Activated CD8-positive, alpha-beta memory T cell treated with anti-CD3 and anti-CD28 coated beads, Interleukin-2, amount 50 U/mL, for 1 hour (primary cell): ENCODE measurements at regions not wholly inside any gene's neighbourhood (a gene's known extent, or its start where the extent isn't known, plus 50 kb on each side); places are given as distances from the start of the nearest gene placed in this dataset.

ENCODE experiments used
- DNase-seq: peaks from one replicate; pipeline ENCODE4 v3.0.0-alpha.2; 2020; ENCODE audit errors: extremely low read depth

DNA sequence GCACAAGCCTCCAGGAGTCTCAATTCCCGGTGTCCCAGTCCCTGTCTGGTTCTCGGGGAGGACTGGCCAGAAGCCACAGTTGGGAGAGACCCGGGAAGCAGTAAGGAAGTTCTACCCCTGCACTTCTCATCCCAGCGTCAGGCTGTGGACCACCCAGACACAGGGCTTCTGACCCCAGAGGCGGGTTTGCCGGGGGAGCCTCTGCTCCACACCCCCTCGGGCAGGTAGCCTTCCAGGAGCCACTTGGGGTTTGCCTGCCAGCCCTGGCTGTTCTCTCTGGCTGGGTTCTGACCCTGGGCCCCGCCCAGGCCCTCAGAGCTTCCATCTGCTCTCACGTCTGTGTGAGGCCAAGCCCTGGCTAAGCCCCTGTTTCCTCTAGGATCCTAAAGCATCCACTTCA, 94.4 kb upstream of the GPC1 start:
- no peak for DNase-seq

DNA sequence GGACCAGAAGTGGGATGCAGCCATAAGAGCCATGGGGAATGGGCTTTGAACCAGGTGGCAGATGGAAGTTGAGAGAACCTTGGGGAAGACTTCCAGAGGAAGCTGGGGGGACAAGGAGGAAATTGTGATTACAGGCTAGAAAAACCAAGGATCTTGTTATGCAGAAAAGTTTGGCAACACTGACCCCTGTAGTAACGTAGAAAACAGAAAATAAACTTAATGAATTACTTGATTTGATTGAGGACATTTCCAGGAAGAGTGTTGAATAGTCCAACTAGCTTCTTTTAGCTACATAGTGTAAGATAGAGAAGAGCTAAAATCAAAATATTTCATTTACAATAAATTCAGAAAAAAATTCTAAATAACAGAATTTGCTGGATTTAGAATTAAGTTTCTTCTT, 91.9 kb upstream of the GPC1 start:
- DNase-seq = no peak

DNA sequence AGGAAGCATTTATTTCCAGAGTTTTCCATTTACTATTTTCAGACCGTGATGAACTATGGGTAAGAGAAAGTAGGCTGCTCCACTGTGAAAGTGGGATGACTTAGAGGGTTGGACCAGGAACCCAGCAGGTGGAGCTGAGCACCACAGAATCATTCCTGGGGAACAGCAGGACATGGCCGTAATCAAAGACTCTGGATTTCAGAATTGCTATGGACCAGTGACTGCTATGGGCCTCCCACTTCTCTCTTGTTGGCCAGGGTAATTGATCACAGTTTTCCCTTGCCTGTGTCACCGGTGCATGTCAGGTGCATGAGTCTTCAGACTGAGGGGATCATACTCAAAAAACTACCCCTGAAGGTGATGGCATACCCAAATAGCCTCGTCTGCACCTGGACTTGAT, 90.6 kb upstream of the GPC1 start:
- no peak for DNase-seq

DNA sequence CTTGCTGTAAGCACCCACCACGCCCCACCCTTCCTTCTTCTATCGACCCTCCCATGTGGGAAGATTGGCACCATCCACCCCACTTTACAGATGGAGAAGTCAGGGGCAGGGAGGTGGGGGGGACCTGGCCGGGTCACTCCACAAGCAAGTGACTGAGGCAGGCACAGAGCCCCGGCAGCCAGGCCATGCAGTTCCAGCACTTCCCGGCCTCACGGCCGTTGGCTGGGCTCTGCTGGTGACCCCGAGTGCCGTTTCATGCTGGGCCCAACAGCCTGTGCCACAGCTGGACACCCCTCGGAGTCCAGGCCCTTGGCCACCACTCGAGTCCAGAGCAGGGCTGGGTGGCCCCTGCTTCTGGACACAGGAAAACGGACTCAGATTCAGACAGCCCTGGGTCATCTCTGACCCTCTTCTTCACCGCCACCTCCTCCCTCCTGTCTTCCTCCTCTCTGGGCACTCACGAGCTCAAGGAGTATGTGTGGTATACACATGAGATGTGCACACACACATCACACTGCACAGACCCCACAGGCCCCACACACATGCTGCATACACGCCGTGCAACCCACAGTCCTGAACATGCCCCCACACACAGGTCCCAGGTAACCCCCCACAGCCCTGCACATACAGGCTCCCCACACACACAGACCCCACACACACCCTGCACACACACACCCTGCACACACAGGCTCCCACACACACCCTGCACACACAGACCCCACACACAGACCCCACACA, 89.3 kb upstream of the GPC1 start:
- DNase-seq = no peak

DNA sequence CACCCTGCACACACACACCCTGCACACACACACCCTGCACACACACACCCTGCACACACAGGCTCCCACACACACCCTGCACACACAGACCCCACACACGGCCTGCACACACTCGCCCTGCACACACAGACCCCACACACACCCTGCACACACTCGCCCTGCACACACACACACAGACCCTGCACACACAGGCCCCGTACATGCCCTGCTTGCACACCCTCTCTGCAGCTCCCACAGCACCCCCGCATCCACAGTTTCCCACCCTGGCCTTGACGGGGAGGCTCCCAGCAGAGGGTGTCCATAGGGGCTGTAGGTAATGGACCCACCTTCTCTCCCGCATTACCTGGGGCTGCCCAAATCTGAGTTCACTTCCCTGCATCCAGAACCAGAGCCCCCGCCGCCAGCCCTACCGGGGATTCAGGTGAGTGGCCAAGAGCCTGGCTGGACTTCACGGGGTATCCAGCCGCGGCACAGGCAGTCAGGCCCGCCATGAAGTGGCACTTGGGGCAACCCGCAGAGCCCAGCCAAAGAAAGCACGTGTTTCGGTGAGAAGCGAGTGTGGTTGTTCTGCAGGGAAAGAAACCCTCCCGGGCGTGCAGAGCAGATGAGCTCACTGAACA, 88.6 kb upstream of the GPC1 start:
- DNase-seq = no peak

DNA sequence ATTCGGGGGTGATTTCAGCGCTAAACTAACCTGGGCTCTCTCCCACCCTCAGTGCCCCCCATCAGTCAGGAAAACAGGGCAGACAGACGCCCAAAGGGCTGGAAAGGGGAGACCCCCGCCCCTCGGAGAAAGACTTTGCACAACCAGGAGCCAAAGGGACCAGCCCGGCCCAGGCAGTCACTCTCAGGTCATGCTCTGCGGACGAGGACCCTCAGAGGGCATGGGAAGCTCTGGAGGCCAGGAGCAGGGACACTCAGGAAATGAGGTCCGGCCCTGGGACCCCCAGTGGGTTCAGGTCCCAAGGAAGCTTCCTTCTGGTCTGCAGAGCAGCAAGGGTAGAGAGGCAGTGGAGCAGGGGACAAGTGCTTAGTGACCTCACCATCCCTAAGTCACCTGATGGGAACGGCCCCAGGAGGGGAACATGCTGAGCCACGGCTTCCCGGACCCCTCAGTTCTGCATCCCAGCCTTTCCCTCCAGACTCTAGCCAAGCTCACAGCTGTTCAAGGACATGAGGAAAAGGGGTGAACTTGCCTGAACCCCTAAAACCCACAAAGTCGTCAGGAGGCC, 88.0 kb upstream of the GPC1 start:
- DNase-seq = no peak

DNA sequence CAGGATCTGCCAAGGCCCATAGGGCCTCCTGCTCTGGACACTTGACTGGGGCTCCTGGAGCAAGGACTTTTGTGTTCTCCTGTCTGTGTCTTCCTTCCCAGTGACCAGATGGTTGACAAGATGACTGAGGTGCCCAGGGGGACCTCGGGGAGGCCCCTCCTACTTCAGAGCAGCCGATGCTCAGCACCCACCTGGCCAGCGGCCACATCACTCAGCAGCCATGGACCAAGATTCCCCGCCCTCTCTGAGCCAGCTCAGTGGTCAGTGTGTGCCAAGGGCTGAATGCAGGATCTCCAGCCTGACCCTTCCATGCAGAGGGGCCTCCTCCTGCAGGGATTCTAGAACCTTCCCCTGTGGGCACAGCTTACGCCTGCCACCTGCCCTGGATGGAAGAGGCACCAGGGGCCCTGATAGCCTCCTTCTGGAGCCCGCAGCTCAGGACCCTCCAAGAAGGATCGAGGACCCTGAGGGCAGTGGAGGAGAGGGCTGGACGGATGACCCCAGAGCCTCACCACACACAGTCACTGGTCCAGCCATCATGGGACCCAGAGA, 87.4 kb upstream of the GPC1 start:
- DNase-seq = no peak

DNA sequence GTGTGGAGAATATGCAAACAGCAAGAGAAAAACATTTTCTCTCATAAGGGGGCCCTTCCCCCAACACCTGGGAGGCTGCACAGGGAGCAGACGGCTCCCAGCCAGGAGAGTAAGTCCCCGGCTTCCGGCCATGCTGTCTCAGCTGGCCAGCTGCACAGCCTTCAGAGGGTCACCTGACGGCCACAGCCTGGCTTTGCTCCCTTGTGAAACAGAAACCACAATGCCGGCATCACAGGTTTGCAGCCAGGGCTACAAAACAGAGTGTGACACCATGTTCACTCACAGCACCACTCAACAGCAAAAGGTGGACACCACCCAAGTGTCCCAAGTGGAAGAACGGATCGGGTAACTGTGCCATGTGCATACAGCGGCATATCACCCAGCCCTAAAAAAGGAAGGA, 86.9 kb upstream of the GPC1 start:
- DNase-seq = no peak

DNA sequence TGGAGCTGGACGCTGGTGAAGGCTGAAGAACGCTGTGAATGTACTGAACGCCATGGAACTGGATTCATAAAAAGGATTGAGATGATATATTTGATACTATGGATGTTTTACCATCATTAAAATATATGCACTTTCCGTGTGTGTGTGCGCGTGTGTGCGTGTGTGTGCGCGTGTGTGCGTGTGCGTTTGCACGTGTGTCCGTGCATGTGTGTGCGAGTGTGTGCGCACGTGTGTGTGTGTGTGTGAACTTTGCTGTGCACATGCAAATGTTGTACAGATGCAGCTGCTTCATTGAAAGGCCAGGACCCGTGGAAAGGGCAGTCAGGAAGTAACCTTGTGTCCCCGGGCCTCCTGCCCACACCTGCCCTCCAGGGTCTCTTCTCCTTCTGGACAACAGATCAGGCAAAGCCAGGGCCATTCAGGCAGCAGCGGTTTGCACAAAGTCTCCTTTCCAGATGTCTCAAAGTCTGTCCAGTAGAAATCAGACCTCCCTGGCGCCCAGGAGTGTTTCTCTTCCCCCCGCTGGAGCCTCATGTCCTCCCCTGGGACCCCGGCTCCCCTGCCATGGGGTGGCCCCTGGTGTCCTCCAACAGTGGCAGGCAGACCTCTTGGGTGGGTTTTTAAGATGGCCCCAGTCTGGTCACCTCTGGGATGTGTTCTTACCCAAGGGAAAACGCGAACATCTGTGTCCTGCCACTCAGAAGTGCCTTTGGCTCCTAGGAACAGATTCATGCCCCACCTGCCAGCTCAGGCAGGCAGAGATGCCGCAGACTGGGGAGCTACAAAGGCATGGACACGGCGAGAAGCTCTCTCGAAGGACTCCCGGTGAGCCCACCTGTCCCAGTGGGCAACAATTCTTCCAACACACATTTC, 86.1 kb upstream of the GPC1 start:
- DNase-seq = no peak

DNA sequence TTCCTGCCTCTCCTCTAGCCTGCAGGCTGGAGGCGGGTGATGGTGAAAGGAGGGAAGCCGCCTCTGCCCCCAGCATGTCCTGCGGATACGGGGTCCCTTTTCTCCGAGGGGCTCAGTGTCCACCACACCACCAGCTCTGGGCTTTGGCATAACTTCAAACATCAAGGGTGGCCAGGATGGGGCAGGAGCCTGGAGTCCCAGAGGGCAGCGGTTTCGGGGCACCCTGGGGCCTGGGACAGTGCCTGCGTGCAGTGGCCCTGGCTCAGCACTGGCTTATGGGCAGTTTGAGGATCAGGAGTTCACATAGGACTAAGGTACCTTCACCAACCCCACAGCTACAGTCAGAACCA, 85.5 kb upstream of the GPC1 start:
- DNase-seq = no peak

DNA sequence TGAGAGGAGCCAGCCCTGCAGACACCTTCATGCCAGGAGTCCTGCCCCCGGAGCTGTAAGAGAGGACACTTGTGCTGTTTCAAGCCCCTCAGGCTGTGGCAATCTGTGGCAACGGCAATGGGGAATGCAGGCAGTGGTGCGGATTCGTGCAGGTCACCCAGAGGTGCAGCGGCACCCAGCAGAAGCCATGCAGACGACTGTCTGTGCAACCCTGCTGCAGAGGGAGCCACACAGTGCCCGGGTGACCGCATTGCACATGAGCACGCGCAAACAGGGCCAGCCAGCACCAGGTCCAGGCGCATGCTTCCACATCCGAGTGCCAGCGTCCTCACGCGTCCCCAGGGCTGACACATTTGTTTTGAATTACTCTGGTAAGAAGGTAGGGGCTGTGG, 84.8 kb upstream of the GPC1 start:
- no peak for DNase-seq

DNA sequence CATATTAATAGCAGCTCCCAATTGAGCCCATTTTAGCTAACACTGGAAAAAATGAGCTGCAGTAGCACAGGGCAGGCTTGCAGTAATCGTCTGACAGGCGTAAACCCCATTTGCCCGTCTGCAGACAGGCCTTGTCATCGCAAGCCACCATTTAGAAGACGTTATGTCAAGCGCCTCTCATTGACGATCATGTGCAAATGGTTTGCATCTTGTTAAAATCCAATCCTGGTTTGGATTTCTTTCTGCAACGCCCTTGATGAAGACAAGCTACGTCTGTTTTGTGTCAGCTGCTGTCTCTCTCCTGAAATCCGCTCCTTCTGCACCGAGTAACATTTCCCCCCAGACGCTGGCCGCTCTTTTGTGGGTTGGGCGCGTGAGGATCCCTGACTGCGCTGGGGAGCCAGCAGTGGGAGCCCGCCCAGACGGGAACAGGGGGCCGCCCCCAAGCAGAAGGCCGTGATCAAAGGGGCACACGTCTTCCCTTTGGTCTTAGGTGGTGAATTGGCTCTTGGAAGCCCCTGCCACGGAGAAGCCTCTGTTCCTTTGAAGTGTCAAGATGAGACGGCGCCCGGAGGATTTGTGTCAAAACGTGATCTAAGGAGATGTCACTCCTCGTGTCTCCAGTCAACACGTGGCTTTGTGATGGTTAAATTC, 84.2 kb upstream of the GPC1 start:
- DNase-seq = no peak

DNA sequence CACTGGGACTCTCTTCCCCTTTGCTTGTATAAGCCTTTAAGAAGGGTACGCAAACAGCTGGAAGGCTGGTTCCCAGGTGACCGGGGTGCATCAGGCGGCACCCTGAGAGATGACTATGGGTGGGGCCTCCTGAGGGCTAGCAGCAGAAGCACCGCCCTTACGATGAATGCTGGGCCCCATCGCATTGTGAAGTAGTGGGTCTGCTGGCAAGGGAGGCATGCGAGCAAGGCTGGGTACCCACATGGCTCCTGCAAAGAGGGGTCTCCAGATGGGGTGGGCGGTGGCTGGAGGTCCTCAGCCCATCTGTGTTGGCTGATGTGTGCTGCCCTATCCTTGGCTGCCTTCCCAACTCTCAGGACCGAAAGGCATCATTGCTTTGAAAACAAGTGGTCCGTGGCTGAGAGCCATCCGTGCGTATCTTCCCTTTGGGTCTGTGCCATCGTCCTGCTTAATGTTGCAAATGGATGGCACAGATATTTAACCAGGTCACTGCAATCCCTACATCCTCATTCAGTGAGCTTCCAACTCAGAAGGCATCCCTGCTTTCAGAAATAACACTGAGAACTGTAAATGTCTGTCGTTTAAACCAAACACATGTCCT, 83.5 kb upstream of the GPC1 start:
- DNase-seq = no peak

DNA sequence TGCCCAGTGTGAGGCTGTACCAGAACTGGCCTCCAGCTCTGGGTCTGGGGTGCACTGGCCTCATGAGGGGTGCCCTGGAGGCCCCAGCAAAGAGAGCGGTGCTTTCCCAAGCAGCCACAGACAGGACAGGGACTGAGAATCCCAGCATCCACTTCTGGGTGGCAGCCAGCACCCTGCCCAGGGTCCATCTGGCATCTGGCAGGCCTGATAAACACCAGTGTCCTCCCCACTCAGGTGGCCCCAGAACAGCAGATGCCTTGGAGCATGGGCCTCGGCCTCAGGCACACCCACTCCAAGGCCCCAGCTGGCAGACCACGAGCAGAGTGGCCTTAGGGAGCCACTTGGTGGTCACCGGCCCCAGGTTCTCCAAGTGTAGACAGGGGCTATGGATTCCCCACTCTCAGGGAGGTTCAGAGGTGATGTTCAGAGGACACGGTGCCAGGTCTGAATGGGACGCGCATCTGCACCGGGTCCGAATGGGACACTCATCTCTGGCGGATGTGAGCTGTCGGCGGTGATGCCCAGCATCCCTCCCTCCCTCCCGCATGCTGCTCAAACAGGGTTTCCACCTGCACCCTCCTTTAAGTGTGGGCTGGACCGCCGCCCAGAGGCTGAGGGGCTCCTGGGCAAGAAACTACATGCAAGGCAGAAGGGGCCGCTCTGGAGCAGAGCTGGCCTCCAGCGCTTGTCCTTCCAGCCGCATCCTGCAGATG, 82.2 kb upstream of the GPC1 start:
- no peak for DNase-seq

DNA sequence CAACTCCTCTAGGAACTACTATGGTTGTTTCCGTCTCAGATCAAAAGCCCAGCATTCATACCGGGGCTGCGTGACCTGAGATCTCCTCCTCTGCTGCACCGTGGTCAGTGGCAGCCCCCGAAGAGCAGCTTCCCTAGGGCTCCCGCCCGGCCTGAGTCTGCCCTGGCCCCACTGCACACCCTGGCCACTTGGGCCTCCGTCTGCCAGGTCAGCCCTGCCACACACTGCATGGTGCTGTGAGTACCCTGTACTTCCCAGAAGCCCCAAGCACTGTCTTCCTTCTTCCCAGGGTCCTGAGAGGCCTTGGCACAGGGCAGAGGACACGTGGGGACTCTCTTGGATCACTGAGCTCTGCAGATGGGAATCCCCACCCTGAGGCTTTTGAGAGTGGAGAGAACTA, 81.5 kb upstream of the GPC1 start:
- no peak for DNase-seq

DNA sequence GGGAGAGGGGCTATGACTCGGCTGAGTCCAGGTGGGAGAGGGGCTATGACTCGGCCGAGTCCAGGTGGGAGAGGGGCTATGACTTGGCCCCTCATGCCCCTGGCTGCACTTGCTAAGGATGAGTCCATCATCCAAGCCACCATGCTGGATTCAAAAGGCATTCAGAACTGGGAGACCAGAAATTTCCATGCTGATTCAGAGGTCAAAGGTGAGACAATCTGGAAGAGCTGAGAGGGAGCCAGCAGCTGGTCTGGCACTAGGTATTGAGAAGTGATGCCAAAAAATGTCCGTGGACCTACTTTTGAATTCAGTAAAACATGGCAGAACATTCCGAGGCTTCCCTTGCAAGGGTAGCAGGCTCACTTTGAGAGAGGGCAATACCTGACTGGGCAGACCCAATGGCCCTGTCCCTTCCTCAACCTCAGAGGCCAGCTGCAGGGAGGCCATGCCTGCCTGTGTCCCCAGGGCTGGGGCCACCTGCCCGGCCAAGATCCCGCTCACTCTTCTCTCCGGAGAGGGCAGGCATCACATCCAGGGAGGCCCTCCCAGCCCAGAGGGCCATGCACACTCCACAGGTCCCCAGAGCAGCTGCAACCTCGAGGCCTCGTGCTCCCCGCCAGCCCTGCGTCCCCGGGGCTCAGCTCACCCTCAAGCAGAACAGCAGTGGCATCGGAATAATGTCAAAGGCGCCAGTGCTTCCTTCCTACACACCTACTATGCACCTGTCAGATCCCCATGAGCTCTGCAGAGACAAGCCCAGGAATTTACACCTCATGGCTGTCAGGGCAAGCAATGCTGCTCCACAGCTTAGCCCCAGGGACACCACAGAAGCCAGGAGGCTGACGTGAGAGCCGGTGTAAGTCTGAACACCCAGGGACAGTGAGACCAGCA, 80.2 kb upstream of the GPC1 start:
- DNase-seq = no peak

DNA sequence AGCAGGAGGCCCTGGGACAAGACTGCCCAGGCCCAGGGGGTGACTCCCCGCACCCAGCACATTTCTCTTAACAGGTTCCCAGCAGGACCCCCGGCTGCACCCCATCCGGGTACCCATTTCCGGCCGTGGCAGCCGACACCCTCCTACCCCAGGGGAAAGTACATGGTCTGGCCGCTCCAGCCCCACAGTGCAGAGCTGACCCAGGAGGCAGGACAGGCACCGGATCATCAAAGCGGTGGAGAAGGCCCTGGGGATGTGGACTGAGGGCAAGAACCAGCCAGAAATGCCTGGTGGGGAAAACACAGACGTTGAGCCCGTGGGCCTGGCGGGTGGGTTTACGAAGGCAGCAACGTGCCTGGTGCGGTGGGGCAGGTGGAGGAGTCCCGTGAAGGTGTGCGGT, 79.5 kb upstream of the GPC1 start:
- no peak for DNase-seq

DNA sequence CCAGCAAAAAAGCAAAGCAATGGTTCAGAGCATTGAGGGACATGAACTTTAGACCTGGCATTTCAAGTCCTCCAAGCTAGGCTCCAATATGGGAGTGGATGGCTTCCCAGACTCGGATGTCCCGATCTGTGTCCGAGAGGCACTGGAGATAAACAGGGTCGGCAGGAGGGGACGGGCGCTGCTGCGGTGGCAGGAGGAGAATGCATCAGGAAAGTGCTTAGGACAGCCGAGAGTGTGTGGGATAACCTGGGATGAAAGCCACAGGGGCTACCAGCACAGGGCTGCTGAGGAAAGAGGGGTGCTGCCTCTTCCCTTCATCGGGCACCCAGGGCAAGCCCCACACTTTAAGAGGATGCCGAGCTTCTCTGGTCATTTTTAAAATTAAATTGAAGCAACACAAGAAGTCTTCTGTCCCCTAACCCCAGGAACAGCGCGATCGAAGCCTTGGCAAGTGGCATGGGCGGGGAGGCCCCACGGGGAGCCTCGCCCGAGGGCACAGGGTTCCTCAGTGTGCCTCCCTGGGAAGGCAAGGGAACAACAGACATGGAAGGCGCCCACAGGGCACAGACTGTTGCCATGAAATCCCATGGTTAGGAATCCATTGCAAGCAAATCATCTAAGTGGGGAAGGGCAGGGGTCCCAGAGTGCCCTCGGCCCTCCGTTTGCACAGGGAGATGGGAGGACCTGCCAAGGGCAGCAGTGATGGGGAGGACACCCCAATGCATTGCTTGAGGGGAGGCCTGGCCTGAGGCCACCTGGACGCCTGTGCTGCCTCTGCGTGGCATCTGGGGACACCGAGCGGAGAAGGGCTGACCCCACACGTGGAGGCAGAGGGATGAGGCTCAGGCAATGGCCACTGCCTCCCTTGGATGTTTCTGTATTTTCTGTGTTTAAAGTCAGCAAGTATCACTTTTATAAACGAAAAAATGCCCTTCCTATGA, 78.5 kb upstream of the GPC1 start:
- DNase-seq = no peak

DNA sequence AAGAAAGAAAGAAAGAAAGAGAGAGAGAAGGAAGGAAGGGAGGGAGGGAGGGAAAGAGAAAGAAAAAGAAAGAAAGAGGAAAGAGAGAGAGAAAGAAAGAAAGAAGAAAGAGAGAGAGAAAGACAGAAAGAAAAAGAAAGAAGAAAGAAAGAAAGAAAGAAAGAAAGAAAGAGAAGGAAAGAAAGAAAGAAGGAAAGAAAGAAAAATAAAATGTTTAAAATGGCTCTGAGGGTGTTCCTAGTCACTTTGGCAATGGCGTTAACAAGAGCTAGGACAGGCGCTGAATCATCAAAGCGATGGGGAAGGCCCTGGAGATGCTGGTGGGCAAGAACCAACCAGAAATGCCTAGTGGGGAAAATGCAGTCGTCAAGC, 77.8 kb upstream of the GPC1 start:
- no peak for DNase-seq
